IMR-90 (cell line): ENCODE measurements at regions not wholly inside any gene's neighbourhood (a gene's known extent, or its start where the extent isn't known, plus 50 kb on each side); places are given as distances from the start of the nearest gene placed in this dataset.

ENCODE experiments used
- ATAC-seq: fragments of 200-7000 bp; cut with Tn5 transposase; 2 replicates; pipeline ENCODE4 v1.9.1; 2020; ENCODE audit warnings: low read depth, mild to moderate bottlenecking, moderate library complexity
- BruUV-seq: library from RNA; stranded (reverse); fragments of 400-500 nt; replicated peaks from 2 replicates; lab custom pipeline; 2021; lab: Mats Ljungman, UMichigan
- CTCF ChIA-PET: fragments of 300-600 bp; formaldehyde crosslinking; extraction: SDS; loops from one replicate; lab custom pipeline; 2021; ENCODE audit warnings: antibody characterized with exemption; lab: Yijun Ruan, JAX
- POLR2A ChIA-PET: fragments of 300-600 bp; sonication (Branson Sonifier 250); formaldehyde crosslinking; loops from one replicate; lab custom pipeline; 2022; ENCODE audit warnings: antibody characterized with exemption; ENCODE audit not compliant: unreplicated experiment; lab: Charles Lee
- DNase-seq: peaks from one replicate; pipeline ENCODE4 v3.0.0; 2013
- H2AFZ ChIP-seq: replicated peaks from 2 replicates; pipeline ENCODE3; 2013; ENCODE audit warnings: low read length, mild to moderate bottlenecking; ENCODE audit not compliant: poor library complexity
- H2AK5ac ChIP-seq: 2 replicates; pipeline ENCODE4 v1.6.1; 2013; ENCODE audit warnings: low read depth, low read length, inconsistent platforms
- H2AK9ac ChIP-seq: replicated peaks from 2 replicates; pipeline ENCODE3; 2013; ENCODE audit warnings: mild to moderate bottlenecking, low read depth, low read length, moderate library complexity; ENCODE audit not compliant: poor library complexity
- H2BK120ac ChIP-seq: 2 replicates; pipeline ENCODE4 v1.6.1; 2013; ENCODE audit warnings: low read depth, low read length, inconsistent platforms
- H2BK15ac ChIP-seq: 3 replicates; pipeline ENCODE4 v1.6.1; 2013; ENCODE audit warnings: low read depth, low read length, inconsistent platforms
- H2BK20ac ChIP-seq: 2 replicates; pipeline ENCODE4 v1.6.1; 2013; ENCODE audit warnings: low read depth, mild to moderate bottlenecking, inconsistent platforms, low read length, moderate library complexity
- H2BK5ac ChIP-seq: 2 replicates; pipeline ENCODE4 v1.6.1; 2013; ENCODE audit warnings: mild to moderate bottlenecking, low read depth, low read length, inconsistent platforms; ENCODE audit not compliant: poor library complexity, severe bottlenecking
- H3K14ac ChIP-seq: replicated peaks from 2 replicates; pipeline ENCODE4 v1.6.1; 2013; ENCODE audit warnings: low read depth, low read length, inconsistent platforms
- H3K18ac ChIP-seq: 2 replicates; pipeline ENCODE4 v1.6.1; 2013; ENCODE audit warnings: low read depth, low read length, control low read depth
- H3K23ac ChIP-seq: 2 replicates; pipeline ENCODE4 v1.6.1; 2013; ENCODE audit warnings: low read depth, low read length, inconsistent platforms
- H3K27ac ChIP-seq: 2 replicates; pipeline ENCODE4 v1.5.1; 2013; ENCODE audit warnings: mild to moderate bottlenecking, control low read depth, low read length; ENCODE audit not compliant: insufficient read depth
- H3K27me3 ChIP-seq: 2 replicates; pipeline ENCODE4 v1.6.1; 2013; ENCODE audit warnings: low read length; ENCODE audit not compliant: control insufficient read depth, insufficient read depth
- H3K36me3 ChIP-seq: 2 replicates; pipeline ENCODE4 v1.6.1; 2013; ENCODE audit warnings: low read length, mixed read lengths; ENCODE audit not compliant: control insufficient read depth, insufficient read depth
- H3K4ac ChIP-seq: 2 replicates; pipeline ENCODE4 v1.6.1; 2013; ENCODE audit warnings: low read depth, low read length, inconsistent platforms
- H3K4me1 ChIP-seq: 2 replicates; pipeline ENCODE4 v1.6.1; 2013; ENCODE audit warnings: low read length, mixed read lengths; ENCODE audit not compliant: control insufficient read depth, insufficient read depth
- H3K4me2 ChIP-seq: 2 replicates; pipeline ENCODE4 v1.6.1; 2013; ENCODE audit warnings: low read depth, mild to moderate bottlenecking, control low read depth, low read length, moderate library complexity
- H3K4me3 ChIP-seq: 2 replicates; pipeline ENCODE4 v1.5.1; 2013; ENCODE audit warnings: low read depth, mild to moderate bottlenecking, control low read depth, low read length, moderate library complexity; ENCODE audit not compliant: insufficient read depth
- H3K56ac ChIP-seq: 2 replicates; pipeline ENCODE4 v1.6.1; 2013; ENCODE audit warnings: low read length, inconsistent platforms; ENCODE audit not compliant: insufficient read depth; ENCODE audit errors: extremely low read depth
- H3K79me1 ChIP-seq, 2 experiments: 2 replicates each; pipeline ENCODE4 v1.6.1; 2013; ENCODE audit warnings: low read length in 2 of 2, inconsistent platforms in 1 of 2, low read depth in 1 of 2
- H3K9ac ChIP-seq: 2 replicates; pipeline ENCODE4 v1.6.1; 2013; ENCODE audit warnings: low read depth, low read length, control low read depth
- H3K9me1 ChIP-seq: 2 replicates; pipeline ENCODE4 v1.6.1; 2013; ENCODE audit warnings: low read length, inconsistent platforms; ENCODE audit not compliant: insufficient read depth
- H3K9me3 ChIP-seq: 2 replicates; pipeline ENCODE4 v1.6.1; 2013; ENCODE audit warnings: low read length; ENCODE audit not compliant: control insufficient read depth, insufficient read depth
- H4K20me1 ChIP-seq: 2 replicates; pipeline ENCODE4 v1.6.1; 2013; ENCODE audit warnings: low read length, inconsistent platforms; ENCODE audit not compliant: insufficient read depth
- H4K5ac ChIP-seq: 2 replicates; pipeline ENCODE4 v1.6.1; 2013; ENCODE audit warnings: mild to moderate bottlenecking, low read depth, low read length, control low read depth
- H4K8ac ChIP-seq, 2 experiments: 2 replicates each; pipeline ENCODE4 v1.6.1; 2013; ENCODE audit warnings: low read depth in 2 of 2, low read length in 2 of 2, control low read depth in 1 of 2, inconsistent platforms in 1 of 2
- H4K91ac ChIP-seq: 2 replicates; pipeline ENCODE4 v1.6.1; 2013; ENCODE audit warnings: low read depth, low read length, inconsistent platforms; ENCODE audit not compliant: insufficient read depth
- BHLHE40 ChIP-seq: fragments of 150-350 bp; IDR thresholded peaks from 2 replicates; pipeline ENCODE4 v1.6.1; 2016; ENCODE audit warnings: mild to moderate bottlenecking, low read depth, low read length
- CEBPB ChIP-seq: IDR thresholded peaks from 2 replicates; pipeline ENCODE4 v1.6.1; 2012; ENCODE audit warnings: low read depth, low read length, improper control_type of control experiment
- CHD1 ChIP-seq: IDR thresholded peaks from 2 replicates; pipeline ENCODE4 v1.6.1; 2012; ENCODE audit warnings: low read depth, low read length, improper control_type of control experiment
- CTCF ChIP-seq: conservative IDR thresholded peaks from 2 replicates; pipeline ENCODE4 v1.5.1; 2012; ENCODE audit warnings: mild to moderate bottlenecking, low read depth, low read length, improper control_type of control experiment
- ELK1 ChIP-seq: fragments of 150-350 bp; IDR thresholded peaks from 2 replicates; pipeline ENCODE4 v1.6.1; 2016; ENCODE audit warnings: low read depth, mild to moderate bottlenecking, low read length, moderate library complexity, borderline replicate concordance
- FOS ChIP-seq: fragments of 150-350 bp; IDR thresholded peaks from 2 replicates; pipeline ENCODE4 v1.6.1; 2016; ENCODE audit warnings: low read depth, low read length
- MAFK ChIP-seq: IDR thresholded peaks from 2 replicates; pipeline ENCODE4 v1.6.1; 2012; ENCODE audit warnings: low read depth, low read length, improper control_type of control experiment
- MAZ ChIP-seq: IDR thresholded peaks from 2 replicates; pipeline ENCODE4 v1.6.1; 2012; ENCODE audit warnings: low read depth, mild to moderate bottlenecking, low read length, improper control_type of control experiment, moderate library complexity, borderline replicate concordance
- MXI1 ChIP-seq: IDR thresholded peaks from 2 replicates; pipeline ENCODE4 v1.6.1; 2012; ENCODE audit warnings: low read depth, mild to moderate bottlenecking, low read length, moderate library complexity, borderline replicate concordance
- NFE2L2 ChIP-seq: fragments of 150-350 bp; IDR thresholded peaks from 2 replicates; pipeline ENCODE4 v1.6.1; 2016; ENCODE audit warnings: low read depth, mild to moderate bottlenecking, low read length
- POLR2A ChIP-seq: IDR thresholded peaks from 2 replicates; pipeline ENCODE4 v1.6.1; 2012; ENCODE audit warnings: mild to moderate bottlenecking, low read depth, low read length
- RAD21 ChIP-seq: IDR thresholded peaks from 2 replicates; pipeline ENCODE4 v1.6.1; 2012; ENCODE audit warnings: low read length, improper control_type of control experiment
- RCOR1 ChIP-seq: IDR thresholded peaks from 2 replicates; pipeline ENCODE4 v1.6.1; 2012; ENCODE audit warnings: mild to moderate bottlenecking, low read length, improper control_type of control experiment; ENCODE audit not compliant: insufficient replicate concordance
- RFX5 ChIP-seq: IDR thresholded peaks from 2 replicates; pipeline ENCODE4 v1.8.0; 2012; ENCODE audit warnings: low read depth, mild to moderate bottlenecking, low read length, moderate library complexity
- SMC3 ChIP-seq: fragments of 150-350 bp; IDR thresholded peaks from 2 replicates; pipeline ENCODE4 v1.6.1; 2016; ENCODE audit warnings: low read depth, mild to moderate bottlenecking, antibody characterized with exemption, low read length, moderate library complexity
- USF2 ChIP-seq: fragments of 150-350 bp; IDR thresholded peaks from 2 replicates; pipeline ENCODE4 v1.6.1; 2017; ENCODE audit warnings: mild to moderate bottlenecking, antibody characterized with exemption, low read length, low read depth
- WGBS, 2 experiments: methylation state at CpG; one replicate each; pipeline versions ENCODE4 v1.1.5 to v1.1.7; 2013; ENCODE audit warnings: missing lambda C conversion rate in 2 of 2; ENCODE audit not compliant: insufficient read length in 1 of 2; ENCODE audit errors: extremely low coverage in 2 of 2; 5-methylcytosine and 5-hydroxymethylcytosine counted together
- dilution Hi-C: fragments of 300-500 bp; cut with HindIII; formaldehyde crosslinking; loops from one replicate; pipeline ENCODE4 v1.14.3; 2018; ENCODE audit warnings: low sequenced_read_pairs; ENCODE audit not compliant: unreplicated experiment
- in situ Hi-C: fragments of 300-500 bp; cut with MboI; formaldehyde crosslinking; loops from 3 replicates; pipeline ENCODE4 v1.14.3; 2019; ENCODE audit warnings: low sequenced_read_pairs, inconsistent platforms, mixed read lengths
- intact Hi-C: fragments of 100-400 bp; cut with micrococcal nuclease; formaldehyde crosslinking; loops from 2 replicates; pipeline ENCODE4 v1.10.0; 2022

GRCh38 chr7:25900245-25900644 is 251.8 kb upstream of the NFE2L3 start:
- H3K9me3 ChIP-seq: no peaks in the 10 kb centered on the region
- CTCF ChIA-PET: interaction anchor here (0.6 kb wide), 1 partner anchor 397 kb away, joined by 3 read pairs; no protein-coding TSS in a partner anchor
- no peak overlapping the region for H3K4me3 ChIP-seq
- ATAC-seq (no peak), DNase-seq (no peak)
- H2AFZ ChIP-seq: no peak overlapping the region
- no peak overlapping the region for H3K18ac ChIP-seq
- no peak overlapping the region for H2BK20ac ChIP-seq
- dilution Hi-C loops: no loop called here
- H3K27ac ChIP-seq: no peak overlapping the region
- 60% methylated on average over 1 of the region's 3 CpGs; no CpG with 5 or more reads in 1 of the 2 experiments for WGBS, 2 experiments
- no peak overlapping the region for H4K5ac ChIP-seq
- H2BK15ac ChIP-seq: no peak overlapping the region
- BruUV-seq: no TSS peak
- H3K36me3 ChIP-seq: no peaks in the 10 kb centered on the region
- no peak overlapping the region for H4K91ac ChIP-seq
- POLR2A ChIA-PET: no interaction called here
- H3K4ac ChIP-seq: no peak overlapping the region
- no peak overlapping the region for H2AK5ac ChIP-seq
- no peak overlapping the region for H3K56ac ChIP-seq
- no peak overlapping the region for H3K4me2 ChIP-seq
- no peak overlapping the region for H2BK120ac ChIP-seq
- in situ Hi-C loops: no loop called here
- no peak overlapping the region for H2BK5ac ChIP-seq
- no peak for TF ChIP-seq MAZ
- TF ChIP-seq BHLHE40: no peak
- no peak for TF ChIP-seq CTCF
- TF ChIP-seq USF2: no peak
- TF ChIP-seq SMC3: no peak
- no peak for TF ChIP-seq ELK1
- TF ChIP-seq RAD21: no peak
- TF ChIP-seq RCOR1: no peak
- no peak for TF ChIP-seq RFX5
- TF ChIP-seq FOS: no peak
- no peak for TF ChIP-seq CHD1
- TF ChIP-seq POLR2A: no peak
- no peak for TF ChIP-seq MXI1
- TF ChIP-seq MAFK: no peak
- TF ChIP-seq CEBPB: no peak
- no peak for TF ChIP-seq NFE2L2
- no peaks in the 10 kb centered on the region for H4K20me1 ChIP-seq
- no peak overlapping the region for H4K8ac ChIP-seq
- no peak overlapping the region for H3K23ac ChIP-seq
- intact Hi-C loops: no loop called here
- no peaks in the 10 kb centered on the region for H3K4me1 ChIP-seq
- no peak overlapping the region for H3K9ac ChIP-seq
- H3K14ac ChIP-seq: no peak overlapping the region
- H2AK9ac ChIP-seq: no peak overlapping the region
- no peaks in the 10 kb centered on the region for H3K9me1 ChIP-seq
- H3K27me3 ChIP-seq: peaks cover 19% of the 10 kb centered on the region
- H3K79me1 ChIP-seq: no peaks in the 10 kb centered on the region
